ENCODE measurements at regions not wholly inside any gene's neighbourhood (a gene's known extent, or its start where the extent isn't known, plus 50 kb on each side); places are given as distances from the start of the nearest gene placed in this dataset.

DNA sequence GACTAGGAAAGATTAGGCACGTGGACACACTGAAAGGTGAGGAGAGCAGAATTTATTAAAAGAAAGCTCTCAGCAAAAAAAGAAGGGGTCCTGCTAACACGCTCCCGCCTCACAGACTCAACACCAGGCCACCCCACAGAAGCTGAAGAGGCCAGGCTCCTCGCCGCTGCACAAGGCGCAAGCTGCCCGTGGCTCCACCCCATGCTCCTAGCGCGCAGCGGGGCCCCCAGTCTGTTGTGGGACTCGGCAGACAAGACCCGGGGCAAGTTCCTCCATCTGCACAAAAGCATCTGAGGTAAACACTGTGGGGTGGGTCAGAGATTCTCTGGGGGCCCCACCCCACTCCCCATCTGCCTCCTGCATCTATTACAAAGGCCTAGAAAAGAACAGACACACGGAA lies 1462.4 kb downstream of the EFNB2 start:
- Histone ChIP-seq H3K9me3 (ENCODE audit: control insufficient read depth, low read length) (no peaks in the 10 kb centered on the region), H3K9ac (ENCODE audit: extremely low read depth, low read length, poor library complexity, severe bottlenecking) (no peak overlapping the region), H3K36me3 (ENCODE audit: control insufficient read depth, insufficient read depth, low read length) (no peaks in the 10 kb centered on the region), H3K27ac (ENCODE audit: low read depth, low read length) (no peak overlapping the region), H3K4me3 (ENCODE audit: low read length) (no peak overlapping the region), H3K27me3 (ENCODE audit: control insufficient read depth, insufficient read depth, low read length, poor library complexity, severe bottlenecking) (no peaks in the 10 kb centered on the region), H3K4me1 (ENCODE audit: control insufficient read depth, insufficient read depth, low read length) (no peaks in the 10 kb centered on the region)
- Mint-ChIP-seq H3K36me3 (ENCODE audit: low read depth) (no peaks in the 10 kb centered on the region), H3K27ac (no peak overlapping the region), H3K27me3 (ENCODE audit: insufficient read depth) (no peaks in the 10 kb centered on the region), H3K4me3 (no peak overlapping the region), H3K9me3 (no peaks in the 10 kb centered on the region), H3K4me1 (no peaks in the 10 kb centered on the region)
- no peak for DNase-seq
- WGBS, 2 experiments (ENCODE audit: insufficient coverage in 1 of 2, insufficient read length in 1 of 2): 90 to 93% methylated on average over 7 to 13 of the region's 13 CpGs
- TF ChIP-seq, protein P1, sequence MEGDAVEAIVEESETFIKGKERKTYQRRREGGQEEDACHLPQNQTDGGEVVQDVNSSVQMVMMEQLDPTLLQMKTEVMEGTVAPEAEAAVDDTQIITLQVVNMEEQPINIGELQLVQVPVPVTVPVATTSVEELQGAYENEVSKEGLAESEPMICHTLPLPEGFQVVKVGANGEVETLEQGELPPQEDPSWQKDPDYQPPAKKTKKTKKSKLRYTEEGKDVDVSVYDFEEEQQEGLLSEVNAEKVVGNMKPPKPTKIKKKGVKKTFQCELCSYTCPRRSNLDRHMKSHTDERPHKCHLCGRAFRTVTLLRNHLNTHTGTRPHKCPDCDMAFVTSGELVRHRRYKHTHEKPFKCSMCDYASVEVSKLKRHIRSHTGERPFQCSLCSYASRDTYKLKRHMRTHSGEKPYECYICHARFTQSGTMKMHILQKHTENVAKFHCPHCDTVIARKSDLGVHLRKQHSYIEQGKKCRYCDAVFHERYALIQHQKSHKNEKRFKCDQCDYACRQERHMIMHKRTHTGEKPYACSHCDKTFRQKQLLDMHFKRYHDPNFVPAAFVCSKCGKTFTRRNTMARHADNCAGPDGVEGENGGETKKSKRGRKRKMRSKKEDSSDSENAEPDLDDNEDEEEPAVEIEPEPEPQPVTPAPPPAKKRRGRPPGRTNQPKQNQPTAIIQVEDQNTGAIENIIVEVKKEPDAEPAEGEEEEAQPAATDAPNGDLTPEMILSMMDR (conservative IDR thresholded peaks at IDR 0.05): no peak

DNA sequence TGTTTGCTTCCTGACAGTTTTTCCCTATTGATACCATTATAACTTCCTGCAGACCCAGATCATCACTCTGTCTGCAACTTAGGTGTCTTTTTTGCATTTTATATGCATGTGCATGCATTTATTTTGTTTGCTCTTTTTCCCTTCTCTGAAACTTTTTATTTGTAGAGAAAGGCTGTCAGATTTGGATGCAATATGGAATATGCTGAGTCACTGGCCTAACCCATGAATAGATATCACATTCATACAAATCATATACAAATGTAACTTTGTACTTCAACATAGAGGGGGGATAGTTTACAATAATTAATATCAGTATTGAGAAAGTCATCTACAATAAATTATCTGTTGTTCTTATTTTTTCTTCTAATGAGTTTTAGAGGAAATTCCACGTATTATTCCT lies 1465.0 kb downstream of the EFNB2 start:
- Histone ChIP-seq H3K4me1 (ENCODE audit: control insufficient read depth, insufficient read depth, low read length) (no peaks in the 10 kb centered on the region), H3K27ac (ENCODE audit: low read depth, low read length) (no peak overlapping the region), H3K9me3 (ENCODE audit: control insufficient read depth, low read length) (no peaks in the 10 kb centered on the region), H3K36me3 (ENCODE audit: control insufficient read depth, insufficient read depth, low read length) (no peaks in the 10 kb centered on the region), H3K27me3 (ENCODE audit: control insufficient read depth, insufficient read depth, low read length, poor library complexity, severe bottlenecking) (no peaks in the 10 kb centered on the region), H3K9ac (ENCODE audit: extremely low read depth, low read length, poor library complexity, severe bottlenecking) (no peak overlapping the region), H3K4me3 (ENCODE audit: low read length) (no peak overlapping the region)
- DNase-seq: no peak
- Mint-ChIP-seq H3K27me3 (ENCODE audit: insufficient read depth) (no peaks in the 10 kb centered on the region), H3K9me3 (no peaks in the 10 kb centered on the region), H3K4me3 (no peak overlapping the region), H3K4me1 (no peaks in the 10 kb centered on the region), H3K27ac (no peak overlapping the region), H3K36me3 (ENCODE audit: low read depth) (no peaks in the 10 kb centered on the region)
- TF ChIP-seq, protein P1 (conservative IDR thresholded peaks at IDR 0.05): no peak
- 100% methylated on average over 1 of the region's 1 CpG; no CpG with 5 or more reads in 1 of the 2 experiments for whole genome bisulfite sequencing, 2 experiments (ENCODE audit: insufficient coverage in 1 of 2, insufficient read length in 1 of 2)

DNA sequence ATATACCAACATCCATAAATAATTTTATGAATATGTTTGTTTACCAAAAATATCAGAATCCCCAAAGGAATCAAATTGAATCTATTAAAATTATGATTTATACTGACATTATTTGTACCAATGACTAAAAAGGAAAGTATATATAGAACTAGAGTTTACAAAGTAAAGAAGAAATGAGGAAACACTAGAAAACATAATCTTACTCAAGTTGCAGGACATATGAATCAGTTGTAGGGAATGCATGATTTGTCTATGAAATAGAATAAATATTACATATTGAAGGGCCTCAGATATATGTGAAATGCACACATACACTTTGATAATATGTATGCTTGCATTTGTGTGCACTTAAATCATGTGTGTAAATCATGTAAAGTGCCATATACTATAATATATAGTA lies 1466.4 kb downstream of the EFNB2 start:
- H3K4me3 ChIP-seq (ENCODE audit: low read length): no peak overlapping the region
- no peak overlapping the region for H3K27ac ChIP-seq (ENCODE audit: low read depth, low read length)
- no peaks in the 10 kb centered on the region for H3K9me3 Mint-ChIP-seq
- H3K9ac ChIP-seq (ENCODE audit: extremely low read depth, low read length, poor library complexity, severe bottlenecking): no peak overlapping the region
- TF ChIP-seq, protein P1 (conservative IDR thresholded peaks at IDR 0.05): no peak
- no peaks in the 10 kb centered on the region for H3K4me1 Mint-ChIP-seq
- no peak overlapping the region for H3K4me3 Mint-ChIP-seq
- no peaks in the 10 kb centered on the region for H3K4me1 ChIP-seq (ENCODE audit: control insufficient read depth, insufficient read depth, low read length)
- H3K27me3 ChIP-seq (ENCODE audit: control insufficient read depth, insufficient read depth, low read length, poor library complexity, severe bottlenecking): no peaks in the 10 kb centered on the region
- no peaks in the 10 kb centered on the region for H3K36me3 Mint-ChIP-seq (ENCODE audit: low read depth)
- H3K27ac Mint-ChIP-seq: no peak overlapping the region
- DNase-seq: no peak
- H3K9me3 ChIP-seq (ENCODE audit: control insufficient read depth, low read length): no peaks in the 10 kb centered on the region
- no peaks in the 10 kb centered on the region for H3K27me3 Mint-ChIP-seq (ENCODE audit: insufficient read depth)
- H3K36me3 ChIP-seq (ENCODE audit: control insufficient read depth, insufficient read depth, low read length): no peaks in the 10 kb centered on the region

All from endodermal cell (in vitro differentiated cells).